AG09319 (cell line): ENCODE measurements at regions not wholly inside any gene's neighbourhood (a gene's known extent, or its start where the extent isn't known, plus 50 kb on each side); places are given as distances from the start of the nearest gene placed in this dataset.

Source experiments
- DNase-seq: peaks from one replicate; pipeline ENCODE4 v3.0.0-alpha.2; 2010; ENCODE audit warnings: low read depth; ENCODE audit errors: extremely low read depth
- CTCF ChIP-seq: IDR thresholded peaks from 2 replicates; pipeline ENCODE4 v1.5.1; 2011; ENCODE audit warnings: low read depth, mild to moderate bottlenecking, inconsistent platforms, low read length, moderate library complexity

DNA sequence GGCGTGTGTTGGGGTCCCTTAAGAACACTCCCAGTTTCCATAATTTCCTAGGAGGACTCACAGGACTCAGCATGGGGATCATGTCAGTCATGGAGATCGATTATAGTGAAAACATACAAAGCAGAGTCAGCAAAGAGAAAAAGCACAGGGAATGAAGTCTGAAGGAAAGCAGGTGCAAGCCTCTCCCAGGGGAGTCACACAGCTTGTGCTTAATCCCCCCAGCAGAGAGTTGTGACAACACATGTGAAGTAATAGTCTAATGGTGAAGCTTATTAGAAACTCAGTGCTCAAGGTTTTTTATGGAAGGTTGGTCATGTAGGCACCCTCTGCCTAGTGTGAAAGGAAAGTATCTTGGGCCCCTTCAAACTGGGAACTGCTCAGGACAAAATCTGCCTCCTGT, 149.0 kb upstream of the SEL1L start:
- DNase-seq, result no peak
- no peak for TF ChIP-seq CTCF

DNA sequence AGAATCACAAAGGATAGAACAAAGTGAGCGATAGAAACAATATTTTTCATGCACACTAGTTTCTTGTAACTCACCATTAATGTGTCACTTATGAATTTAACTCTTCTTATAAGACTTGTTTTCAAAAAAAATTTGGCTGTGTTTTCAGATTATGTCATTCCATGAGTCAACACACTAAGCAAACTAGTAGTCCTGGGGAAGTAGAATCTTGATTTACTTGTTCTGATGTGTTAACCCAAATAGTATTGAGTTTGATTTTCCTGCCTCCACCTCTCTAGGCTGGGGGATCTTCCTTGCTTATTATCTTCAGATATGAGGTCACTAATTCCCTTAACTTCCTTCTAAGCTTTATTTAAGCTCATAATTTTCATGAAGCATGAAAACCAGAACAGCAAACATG, 151.0 kb upstream of the SEL1L start:
- no peak for DNase-seq
- TF ChIP-seq CTCF, result no peak

- no peak for TF ChIP-seq CTCF
- no peak for DNase-seq
Measured at GRCh38 chr14:81686512-81686911, 152.9 kb upstream of the SEL1L start.

DNA sequence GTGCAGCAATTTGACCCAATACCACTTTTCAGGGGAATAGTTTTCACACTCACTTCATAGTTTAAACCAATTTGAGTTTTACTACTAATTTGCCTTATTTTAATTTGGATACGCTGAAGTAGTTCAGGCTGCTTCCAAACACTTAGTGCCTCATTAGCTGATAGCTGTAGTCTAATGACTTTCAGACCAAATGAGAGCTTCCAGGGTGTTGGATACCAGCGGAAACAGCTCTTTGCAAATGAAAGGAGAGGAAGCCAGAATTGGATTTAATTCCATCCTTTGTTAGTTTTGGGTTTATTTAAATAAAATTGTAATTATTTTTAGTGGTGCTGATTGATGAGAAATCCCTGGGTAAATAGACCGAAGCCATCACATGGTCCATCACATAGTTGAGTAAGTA, 158.3 kb upstream of the SEL1L start:
- no peak for TF ChIP-seq CTCF

DNA sequence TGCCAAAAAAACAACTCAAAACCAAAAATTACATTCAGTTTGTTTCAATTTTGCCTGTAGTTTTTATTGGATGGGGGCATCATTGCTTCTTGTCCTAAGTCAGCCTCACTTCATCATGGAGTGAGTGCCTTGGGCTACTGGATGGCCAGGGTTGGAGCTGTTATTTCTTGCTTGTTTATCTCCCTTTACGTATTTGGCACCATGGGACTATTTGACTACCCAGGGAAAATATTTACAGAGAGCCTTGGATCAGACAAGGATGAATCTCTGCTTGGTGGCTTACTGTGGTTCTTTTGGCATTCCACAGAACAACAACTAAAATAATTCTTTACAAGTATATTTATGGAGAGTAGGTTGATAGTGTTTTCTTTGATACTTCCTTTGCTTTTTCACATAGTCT, 160.8 kb upstream of the SEL1L start:
- DNase-seq, result no peak
- no peak for TF ChIP-seq CTCF

More for the DNA sequence above, 158.3 kb upstream of the SEL1L start:
- no peak for DNase-seq

GRCh38 chr14:81709681-81710080, 176.0 kb upstream of the SEL1L start:
- DNase-seq, result no peak
- no peak for TF ChIP-seq CTCF

- no peak for DNase-seq
- no peak; the same call in 1 of the 2 replicates for TF ChIP-seq CTCF
Measured at GRCh38 chr14:81710232-81710845, 176.7 kb upstream of the SEL1L start.
